Endothelial cell of umbilical vein (primary cell): ENCODE measurements at regions not wholly inside any gene's neighbourhood (a gene's known extent, or its start where the extent isn't known, plus 50 kb on each side); places are given as distances from the start of the nearest gene placed in this dataset.

Experiments used
- BruUV-seq: library from RNA; stranded (reverse); fragments of 400-500 nt; replicated peaks from 2 replicates; lab custom pipeline; 2021; lab: Mats Ljungman, UMichigan
- CTCF ChIA-PET: fragments of 300-600, 350-600 bp; sonication (Branson Sonifier 250); formaldehyde crosslinking; loops from one replicate; lab custom pipeline; 2021; ENCODE audit warnings: antibody characterized with exemption, inconsistent platforms; lab: Charles Lee
- POLR2A ChIA-PET: fragments of 300-600, 350-600 bp; sonication (Branson Sonifier 250); formaldehyde crosslinking; loops from one replicate; lab custom pipeline; 2021; ENCODE audit warnings: antibody characterized with exemption, inconsistent platforms; lab: Charles Lee
- DNase-seq: peaks from one replicate; pipeline ENCODE4 v3.0.0-alpha.2; 2011; ENCODE audit warnings: low read depth, low spot score
- FAIRE-seq: peaks from 2 replicates; lab custom pipeline; 2011; peaks lifted over from hg19 to GRCh38; lab: Jason Lieb, UNC
- H2AFZ ChIP-seq: 2 replicates; pipeline ENCODE4 v1.6.0; 2012; ENCODE audit warnings: low read depth, low read length, control low read depth, inconsistent platforms
- H3K27ac ChIP-seq: 2 replicates; pipeline ENCODE4 v1.5.1; 2011; ENCODE audit warnings: low read depth, mild to moderate bottlenecking, control low read depth, low read length, moderate library complexity; ENCODE audit not compliant: insufficient read depth
- H3K27me3 ChIP-seq, 2 experiments: 2 replicates each; pipeline versions ENCODE4 v1.6.0 to v1.6.1; 2011; ENCODE audit warnings: low read length in 2 of 2, mixed read lengths in 1 of 2; ENCODE audit not compliant: control insufficient read depth in 2 of 2, insufficient read depth in 2 of 2
- H3K36me3 ChIP-seq, 2 experiments: 2 replicates in 1 of 2; 3 replicates in 1 of 2; pipeline ENCODE4 v1.5.1; 2011; ENCODE audit warnings: low read length in 2 of 2, mild to moderate bottlenecking in 1 of 2, moderate library complexity in 1 of 2; ENCODE audit not compliant: control insufficient read depth in 2 of 2, insufficient read depth in 2 of 2; ENCODE audit errors: extremely low read depth in 1 of 2
- H3K4me1 ChIP-seq: 3 replicates; pipeline ENCODE4 v1.5.1; 2011; ENCODE audit warnings: mild to moderate bottlenecking, low read length; ENCODE audit not compliant: control insufficient read depth, insufficient read depth; ENCODE audit errors: extremely low read depth
- H3K4me2 ChIP-seq: 2 replicates; pipeline ENCODE4 v1.6.1; 2011; ENCODE audit warnings: low read length, control low read depth, mixed read lengths; ENCODE audit not compliant: insufficient read depth
- H3K4me3 ChIP-seq, 3 experiments: fragments of 200-600 bp in 1 of 3; sonication (generic), shearing (Covaris generic) in 1 of 3; replicated peaks in 1 of 3; 2 replicates each; pipeline ENCODE4 v1.5.1; 2011 to 2016; ENCODE audit warnings: control low read depth in 3 of 3, low read length in 3 of 3, mild to moderate bottlenecking in 2 of 3, inconsistent platforms in 1 of 3, low read depth in 1 of 3, moderate library complexity in 1 of 3; ENCODE audit not compliant: insufficient read depth in 1 of 3
- H3K79me2 ChIP-seq: 2 replicates; pipeline ENCODE4 v1.6.0; 2012; ENCODE audit warnings: low read length, inconsistent platforms; ENCODE audit not compliant: control insufficient read depth, insufficient read depth
- H3K9ac ChIP-seq: replicated peaks from 2 replicates; pipeline ENCODE3; 2011; ENCODE audit warnings: low read length, control low read depth; ENCODE audit not compliant: insufficient read depth; ENCODE audit errors: extremely low read depth
- H3K9me1 ChIP-seq: replicated peaks from 3 replicates; pipeline ENCODE4 v1.6.0; 2011; ENCODE audit warnings: mild to moderate bottlenecking, low read length; ENCODE audit not compliant: control insufficient read depth, insufficient read depth; ENCODE audit errors: extremely low read depth
- H3K9me3 ChIP-seq: replicated peaks from 2 replicates; pipeline ENCODE4 v1.5.1; 2012; ENCODE audit warnings: low read length, inconsistent platforms; ENCODE audit not compliant: control insufficient read depth, insufficient read depth
- H4K20me1 ChIP-seq: replicated peaks from 2 replicates; pipeline ENCODE3; 2011; ENCODE audit warnings: mild to moderate bottlenecking, low read length; ENCODE audit not compliant: control insufficient read depth, insufficient read depth; ENCODE audit errors: extremely low read depth
- CTCF ChIP-seq, 2 donors: IDR thresholded peaks; 1 replicate in 1 of 2; 2 replicates in 1 of 2; pipeline ENCODE4 v1.5.1; 2011; ENCODE audit warnings: low read length in 2 of 2, mild to moderate bottlenecking in 2 of 2, moderate library complexity in 2 of 2, control low read depth in 1 of 2, inconsistent platforms in 1 of 2, low read depth in 1 of 2; ENCODE audit not compliant: insufficient read depth in 1 of 2; ENCODE audit errors: extremely low read depth in 1 of 2
- EZH2 ChIP-seq: IDR thresholded peaks from 2 replicates; pipeline ENCODE4 v1.6.1; 2012; ENCODE audit warnings: borderline replicate concordance, low read depth, mild to moderate bottlenecking, moderate library complexity, low read length, inconsistent platforms; ENCODE audit not compliant: severe bottlenecking
- FOS ChIP-seq: IDR thresholded peaks from 2 replicates; pipeline ENCODE4 v1.6.1; 2011; ENCODE audit warnings: mild to moderate bottlenecking, low read length, moderate library complexity, borderline replicate concordance; ENCODE audit not compliant: insufficient read depth
- GATA2 ChIP-seq: IDR thresholded peaks from 2 replicates; pipeline ENCODE4 v1.7.0; 2011; ENCODE audit warnings: low read depth, mild to moderate bottlenecking, moderate library complexity, mixed read lengths, low read length; ENCODE audit not compliant: insufficient read length, insufficient read depth
- JUN ChIP-seq: IDR thresholded peaks from 2 replicates; pipeline ENCODE4 v1.6.1; 2011; ENCODE audit warnings: borderline replicate concordance, low read depth; ENCODE audit not compliant: insufficient read length, insufficient read depth
- MAX ChIP-seq: IDR thresholded peaks from 2 replicates; pipeline ENCODE4 v1.6.1; 2011; ENCODE audit not compliant: insufficient read depth, insufficient read length
- MYC ChIP-seq: IDR thresholded peaks from one replicate; pipeline ENCODE4 v1.6.1; 2011; ENCODE audit warnings: mild to moderate bottlenecking, low read depth, low read length
- POLR2A ChIP-seq: IDR thresholded peaks from 2 replicates; pipeline ENCODE4 v1.6.1; 2012; ENCODE audit warnings: low read depth, mild to moderate bottlenecking, control low read depth, low read length
- POLR2AphosphoS5 ChIP-seq: IDR thresholded peaks from 2 replicates; pipeline ENCODE4 v1.6.1; 2012; ENCODE audit warnings: low read depth, mild to moderate bottlenecking, control low read depth, low read length, moderate library complexity; ENCODE audit not compliant: insufficient read depth
- dilution Hi-C: fragments of 300-500 bp; cut with MboI; formaldehyde crosslinking; loops from one replicate; pipeline ENCODE4 v1.15.0; 2019; ENCODE audit warnings: low sequenced_read_pairs; ENCODE audit not compliant: extremely low pct_ligation_motif_present
- intact Hi-C: fragments of 100-400 bp; cut with micrococcal nuclease; formaldehyde crosslinking; loops from one replicate; pipeline ENCODE4 v1.10.0; 2022

DNA sequence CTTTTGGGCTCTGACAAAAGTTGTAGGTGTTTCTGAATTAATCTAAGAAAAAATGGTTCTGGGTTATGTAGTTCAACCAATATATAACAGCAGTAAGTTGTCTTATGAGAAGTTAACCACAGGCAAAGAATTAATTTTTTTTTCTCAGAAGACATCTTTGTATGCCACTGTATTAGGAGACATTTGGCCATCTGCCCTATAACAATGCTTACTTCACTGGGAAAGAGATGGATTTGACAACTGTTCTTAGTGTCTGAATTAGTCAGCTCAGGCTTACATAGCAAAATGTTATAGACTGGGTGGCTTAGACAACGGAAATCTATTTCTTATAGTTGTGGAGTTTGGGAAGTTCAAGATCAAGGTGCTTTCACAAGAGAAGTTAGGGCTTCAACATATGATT is 508.1 kb downstream of the STIM2 start:
- Histone ChIP-seq H3K9ac (no peak overlapping the region), H2AFZ (no peak overlapping the region), H3K79me2 (no peaks in the 10 kb centered on the region), H3K4me3 (no peak overlapping the region), H4K20me1 (no peaks in the 10 kb centered on the region), H3K4me2 (no peak overlapping the region), H3K9me1 (no peaks in the 10 kb centered on the region), H3K27ac (no peak overlapping the region), H3K9me3 (no peaks in the 10 kb centered on the region), H3K4me1 (no peaks in the 10 kb centered on the region), H3K36me3 (no peaks in the 10 kb centered on the region), H3K27me3 (no peaks in the 10 kb centered on the region)
- no TSS peak for BruUV-seq
- no peak for DNase-seq
- intact Hi-C loops = no loop called here
- TF ChIP-seq JUN = no peak
- no peak for TF ChIP-seq MYC
- TF ChIP-seq CTCF (IDR thresholded peaks at IDR 0.05; ENCODE audit: extremely low read depth in 1 of 2, insufficient read depth in 1 of 2, low read depth in 1 of 2, low read length in 2 of 2) = no peak
- TF ChIP-seq MAX = no peak
- no peak for TF ChIP-seq POLR2A
- TF ChIP-seq POLR2AphosphoS5 = no peak
- TF ChIP-seq FOS = no peak
- TF ChIP-seq GATA2 = no peak
- no peak for TF ChIP-seq EZH2
- FAIRE-seq = no peak
- POLR2A ChIA-PET = no interaction called here
- dilution Hi-C loops = no loop called here
- CTCF ChIA-PET = no interaction called here
